GM19025 (cell line): ENCODE measurements at regions not wholly inside any gene's neighbourhood (a gene's known extent, or its start where the extent isn't known, plus 50 kb on each side); places are given as distances from the start of the nearest gene placed in this dataset.

Source experiments
- ATAC-seq: cut with Tn5 transposase; IDR thresholded peaks from one replicate; pipeline ENCODE4 v1.9.1; 2021; ENCODE audit warnings: mild to moderate bottlenecking, low read depth, moderate library complexity; ENCODE audit not compliant: unreplicated experiment

DNA sequence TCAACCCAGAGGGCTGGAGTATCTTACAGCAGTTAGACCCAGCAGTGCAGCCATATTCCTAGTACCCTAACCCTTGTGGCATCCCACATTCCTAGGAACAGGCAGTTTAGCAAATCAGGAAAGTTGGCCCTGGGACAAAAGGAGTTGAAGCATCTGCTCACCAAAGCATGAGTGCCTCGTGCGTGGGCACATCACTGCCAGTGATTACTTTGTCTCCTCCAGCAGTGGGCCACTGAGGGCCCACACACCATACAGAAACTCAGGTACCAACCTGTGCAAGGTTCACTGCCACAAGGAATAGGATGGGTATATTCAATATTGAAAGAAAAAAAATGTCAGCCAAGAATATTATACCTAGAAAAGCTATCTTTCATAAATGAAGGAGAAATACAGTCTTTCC is 227.5 kb upstream of the CNTN5 start:
- no peak for ATAC-seq

DNA sequence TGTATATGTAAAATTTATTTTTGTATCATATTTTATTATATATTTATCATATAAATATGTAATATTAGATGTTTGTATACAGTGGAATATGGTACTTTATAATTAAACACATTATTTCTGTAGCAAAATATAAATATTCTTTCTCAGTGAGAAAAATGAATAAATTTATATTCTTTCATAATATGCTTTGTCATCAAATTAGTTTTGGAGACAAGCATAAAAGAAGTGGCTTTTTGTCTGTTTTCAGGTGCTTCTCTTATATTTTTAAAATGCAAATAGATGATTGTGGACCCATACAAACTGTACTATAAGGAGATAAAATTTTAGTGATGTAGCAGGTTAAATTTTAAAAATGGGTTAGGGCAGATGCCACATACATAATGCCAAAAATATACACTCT is 222.4 kb upstream of the CNTN5 start:
- ATAC-seq = no peak

DNA sequence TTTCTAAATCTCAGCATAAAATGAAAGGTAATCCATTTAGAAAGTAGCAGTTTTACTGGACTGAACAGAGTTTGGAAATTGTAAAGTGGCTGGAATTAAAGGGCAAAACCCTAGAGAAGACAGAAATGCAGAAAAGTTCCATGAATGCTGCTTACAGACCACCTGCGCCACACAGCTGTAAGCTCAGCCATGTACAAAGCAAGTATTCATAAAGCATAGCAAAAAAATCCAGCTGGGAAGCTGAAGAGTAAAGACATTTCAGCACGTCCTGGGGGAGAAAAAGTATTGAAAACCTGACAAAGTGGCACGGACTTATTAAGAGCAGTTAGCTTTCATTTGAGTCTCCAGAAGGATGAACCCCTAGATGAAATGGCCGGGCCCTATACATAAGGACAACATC is 220.1 kb upstream of the CNTN5 start:
- ATAC-seq = no peak

DNA sequence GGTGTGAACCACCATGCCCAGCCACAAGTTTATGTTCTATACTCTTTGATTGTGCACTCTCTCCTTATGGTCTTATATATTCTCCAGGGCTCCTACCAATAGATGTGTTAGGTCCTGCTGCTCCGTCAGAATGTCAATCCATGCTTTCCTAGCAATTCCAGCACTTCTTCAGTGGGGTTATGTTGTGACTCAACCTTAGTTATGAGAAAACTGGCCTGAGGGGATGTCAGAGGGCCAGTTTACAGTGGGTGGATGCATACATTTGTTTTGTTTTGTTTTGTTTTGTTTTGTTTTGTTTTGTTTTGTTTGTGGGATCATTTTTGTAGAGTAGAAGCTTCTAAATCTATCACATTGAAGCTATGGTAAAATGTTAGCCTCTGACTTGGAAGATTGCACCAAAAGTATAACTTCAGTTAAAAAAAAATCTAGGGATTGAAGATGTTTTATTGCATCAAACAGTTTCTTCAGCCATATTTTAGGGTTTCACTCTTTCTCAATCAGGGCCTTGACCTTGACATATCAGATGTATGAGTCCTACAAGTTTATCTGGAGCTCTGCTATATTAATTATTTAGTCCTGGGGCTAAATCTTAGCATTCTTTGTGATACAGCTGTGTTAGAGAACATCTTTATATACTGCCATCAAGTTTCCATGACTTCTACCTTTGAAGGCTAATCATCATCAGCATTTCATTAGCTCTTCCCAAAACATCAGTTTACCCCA is 191.6 kb upstream of the CNTN5 start:
- ATAC-seq = no peak

DNA sequence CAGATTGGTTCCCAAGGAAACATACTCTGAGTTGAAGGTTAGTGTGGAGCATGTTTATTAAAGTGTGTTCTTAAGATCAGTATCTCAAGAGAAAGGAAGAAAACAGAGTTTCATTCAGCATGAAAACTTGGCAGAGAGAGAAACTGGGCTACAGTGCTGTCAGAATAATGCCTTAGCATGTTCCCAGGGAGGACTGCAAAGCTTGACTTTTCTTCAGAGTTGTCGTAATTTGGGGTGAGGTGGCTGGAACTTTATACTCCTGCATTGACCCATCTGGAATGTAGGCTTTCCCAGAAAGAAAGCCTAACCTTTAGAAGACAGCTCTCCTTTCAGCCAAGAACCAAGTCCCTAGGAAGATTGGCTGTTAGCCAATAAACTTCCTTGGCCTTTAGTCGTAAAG is 190.8 kb upstream of the CNTN5 start:
- no peak for ATAC-seq

DNA sequence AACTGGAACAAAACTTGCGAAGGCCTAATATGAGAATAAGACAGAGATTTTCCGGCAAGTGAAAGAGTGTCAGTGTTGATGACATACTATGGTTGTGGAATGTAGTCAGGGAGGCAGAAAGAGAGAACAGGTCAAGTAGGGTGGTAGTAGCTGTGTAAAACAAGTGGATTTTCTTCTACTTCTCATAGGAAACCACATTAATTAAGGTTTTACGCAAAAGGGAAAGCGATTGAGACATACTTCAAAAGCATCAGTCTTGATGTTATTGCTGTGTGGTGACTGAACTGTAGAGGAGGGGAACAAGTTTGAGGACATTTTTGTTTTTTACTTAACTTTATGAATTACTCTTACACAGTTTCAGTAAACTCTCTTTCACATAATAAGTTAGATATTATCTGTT is 186.0 kb upstream of the CNTN5 start:
- ATAC-seq = no peak

DNA sequence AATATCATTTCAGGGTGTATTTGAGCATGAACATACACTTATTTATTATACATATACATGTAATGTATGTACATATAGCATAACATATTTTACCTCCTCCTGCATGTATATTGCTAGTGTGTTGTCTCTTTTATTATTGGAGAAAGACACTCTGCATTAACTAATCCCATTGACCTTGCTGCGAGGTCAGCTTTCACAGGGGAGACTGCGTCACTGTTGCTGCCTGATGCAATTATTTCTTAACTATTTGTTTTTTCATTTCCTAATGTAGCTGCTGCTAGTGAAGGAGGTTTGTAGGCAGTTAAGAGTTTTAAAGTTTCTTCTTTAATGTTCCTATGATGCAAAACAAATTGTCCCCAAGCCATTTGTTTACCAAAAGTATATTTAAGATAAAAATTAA is 185.4 kb upstream of the CNTN5 start:
- no peak for ATAC-seq

DNA sequence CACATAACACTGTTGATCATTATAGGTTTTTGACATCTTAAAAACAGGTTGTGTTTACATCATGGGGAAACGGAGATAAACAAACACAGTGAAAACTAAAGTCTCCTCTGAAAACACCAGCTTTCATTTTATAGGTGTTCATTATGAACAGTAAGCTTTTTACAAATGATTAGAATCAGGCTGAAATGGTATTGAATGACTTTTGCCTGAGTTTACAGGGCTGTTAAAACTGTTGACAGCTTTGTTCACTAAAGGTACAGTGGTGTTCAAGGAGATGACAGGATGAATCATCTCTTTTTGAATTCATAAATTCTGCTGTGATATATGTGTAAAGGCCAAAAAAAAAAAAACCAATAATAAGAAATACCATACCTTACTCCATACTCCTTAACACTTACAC is 184.6 kb upstream of the CNTN5 start:
- no peak for ATAC-seq

DNA sequence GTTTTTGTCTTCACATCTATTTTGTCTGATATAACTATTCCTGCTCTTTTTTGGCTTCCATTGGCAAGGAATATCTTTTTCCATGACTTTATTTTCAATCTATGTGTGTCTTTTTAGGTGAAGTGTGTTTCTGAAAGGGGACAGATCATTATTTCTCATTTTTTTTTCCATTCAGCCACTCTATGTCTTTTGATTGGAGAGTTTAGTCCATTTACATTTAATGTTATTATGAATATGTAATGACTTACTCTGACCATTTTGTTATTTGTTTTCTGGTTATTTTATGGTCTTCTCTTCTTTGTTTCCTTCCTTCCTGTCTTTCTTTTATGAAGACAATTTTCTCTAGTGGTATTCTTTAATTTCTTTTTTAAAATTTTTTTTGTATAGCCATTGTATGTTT is 178.6 kb upstream of the CNTN5 start:
- no peak for ATAC-seq

DNA sequence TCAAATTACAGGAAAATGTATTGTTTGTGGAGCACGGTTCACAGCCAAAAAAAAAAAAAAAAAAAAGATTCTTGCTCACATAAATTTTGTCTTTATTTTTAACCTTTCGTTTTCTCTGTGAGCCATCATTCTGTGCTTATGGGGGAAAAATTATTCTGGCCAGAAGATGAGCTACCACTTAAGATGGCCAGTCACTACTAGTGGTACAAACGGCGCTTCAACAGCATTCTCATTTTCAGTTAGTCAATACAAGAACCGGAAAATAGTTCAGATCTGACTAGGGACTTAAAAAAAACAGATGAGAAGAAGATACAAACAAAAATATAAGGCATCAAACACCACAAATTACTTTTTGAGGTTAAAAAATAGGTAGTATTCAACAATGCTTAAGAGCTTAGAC is 158.6 kb upstream of the CNTN5 start:
- no peak for ATAC-seq

DNA sequence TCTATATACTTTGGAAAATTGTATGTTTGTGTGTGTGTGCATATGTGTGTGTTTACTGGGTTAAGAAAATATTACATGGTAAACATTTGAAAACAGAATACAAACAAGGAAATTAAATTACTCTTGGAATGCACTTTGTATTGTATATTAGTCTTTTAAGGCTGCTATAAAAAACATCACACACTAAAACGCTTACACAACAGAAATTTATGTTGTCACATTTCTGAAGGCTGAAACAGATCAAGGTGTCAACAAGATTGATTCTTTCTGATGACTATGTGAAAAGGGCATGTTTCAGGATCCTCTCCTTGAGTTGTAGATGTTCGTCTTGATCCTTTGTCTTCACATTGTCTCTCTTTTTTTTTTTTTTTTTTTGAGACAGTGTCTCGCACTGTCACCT is 149.1 kb upstream of the CNTN5 start:
- no peak for ATAC-seq

DNA sequence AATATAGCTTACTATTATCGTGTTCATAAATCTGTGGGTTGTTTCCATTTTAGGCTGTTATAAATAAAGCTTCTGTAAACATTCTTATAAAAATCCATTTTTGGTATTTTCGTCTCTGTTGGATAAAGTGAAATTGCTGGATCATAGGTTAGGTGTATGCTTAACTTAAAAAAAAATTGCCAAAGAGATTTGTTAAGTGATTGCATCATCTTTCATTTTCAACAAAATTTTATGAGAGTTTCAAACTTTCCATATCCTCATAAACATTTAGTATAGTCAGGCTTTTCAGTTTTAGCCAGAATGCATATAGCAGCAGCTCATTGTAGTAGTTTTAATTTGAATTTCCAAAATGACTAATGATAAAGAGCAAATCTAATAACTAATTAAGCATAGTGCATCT is 146.7 kb upstream of the CNTN5 start:
- ATAC-seq = no peak

DNA sequence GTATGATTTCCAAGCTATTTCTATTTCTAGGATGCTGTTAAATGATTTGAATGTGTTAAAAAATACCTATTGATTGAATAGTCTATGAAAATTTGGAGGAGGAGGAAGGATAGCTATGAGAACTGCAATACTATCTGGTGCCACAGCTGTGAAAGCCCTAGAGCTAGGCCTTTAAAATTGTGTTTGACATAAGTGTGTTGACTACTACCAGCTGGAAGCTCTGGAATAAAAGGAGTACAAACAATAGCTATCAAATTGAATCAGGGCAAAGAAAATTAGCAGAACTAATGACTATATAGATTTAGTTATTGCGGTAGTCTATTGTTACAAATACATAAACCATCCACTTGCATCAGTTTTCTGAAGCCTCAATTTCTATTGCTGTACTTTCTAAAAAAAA is 124.8 kb upstream of the CNTN5 start:
- ATAC-seq = no peak

DNA sequence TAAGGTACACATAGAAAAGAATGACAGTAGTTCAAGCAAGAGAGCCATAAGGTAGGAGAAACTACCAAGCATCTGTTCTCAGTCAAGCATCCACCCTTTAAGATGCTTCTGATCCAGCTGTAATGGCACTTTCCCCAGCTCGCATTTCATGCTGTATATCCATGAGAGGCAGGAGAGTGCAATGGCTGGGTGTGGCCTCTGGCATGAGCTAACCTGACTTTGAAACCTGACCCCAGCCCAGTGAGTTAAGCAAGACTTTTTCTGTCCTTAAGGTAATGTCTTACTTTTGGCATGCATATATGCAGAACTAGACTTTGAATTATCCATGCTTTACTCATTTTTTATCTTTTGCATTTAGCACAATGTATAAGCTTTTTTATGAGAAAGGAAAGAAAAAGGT is 79.8 kb upstream of the CNTN5 start:
- ATAC-seq = no peak

DNA sequence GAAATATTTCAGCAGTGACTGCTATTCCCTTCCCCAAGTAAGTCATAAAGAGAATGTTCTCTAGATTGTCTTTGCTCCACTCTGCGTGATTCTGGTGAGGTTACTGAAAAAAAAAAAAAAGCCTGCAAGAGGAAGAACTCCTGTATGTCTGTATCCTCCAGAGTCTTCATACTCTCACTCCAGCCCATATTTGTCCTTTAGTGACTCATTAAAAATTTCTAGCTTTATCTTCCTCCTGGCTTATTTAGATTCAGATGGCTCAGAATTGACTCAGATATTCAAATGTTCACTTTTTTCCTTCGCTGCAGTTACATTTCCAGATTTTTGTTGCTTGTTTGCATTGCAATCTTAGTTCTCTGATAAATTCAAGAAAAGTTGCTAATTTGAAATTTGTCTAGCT is 76.3 kb upstream of the CNTN5 start:
- no peak for ATAC-seq

DNA sequence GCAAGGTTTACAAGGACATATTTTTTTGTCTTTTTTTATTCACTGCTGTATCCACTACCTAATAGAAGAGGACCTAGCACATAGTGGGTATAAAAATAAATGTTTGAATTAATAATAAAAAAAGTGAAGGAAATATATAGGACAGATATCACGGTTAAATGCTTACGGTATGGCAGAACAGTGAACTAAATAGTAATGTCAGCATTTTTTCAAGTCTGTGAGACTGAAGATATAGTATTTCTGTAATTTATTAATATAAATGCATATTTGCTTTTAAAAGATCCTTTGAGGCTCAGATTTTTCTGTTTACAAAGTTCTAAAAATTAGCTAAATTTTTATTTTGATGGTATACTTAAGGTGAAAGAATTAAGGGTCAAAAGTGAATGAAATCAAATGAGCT is 68.6 kb upstream of the CNTN5 start:
- no peak for ATAC-seq

DNA sequence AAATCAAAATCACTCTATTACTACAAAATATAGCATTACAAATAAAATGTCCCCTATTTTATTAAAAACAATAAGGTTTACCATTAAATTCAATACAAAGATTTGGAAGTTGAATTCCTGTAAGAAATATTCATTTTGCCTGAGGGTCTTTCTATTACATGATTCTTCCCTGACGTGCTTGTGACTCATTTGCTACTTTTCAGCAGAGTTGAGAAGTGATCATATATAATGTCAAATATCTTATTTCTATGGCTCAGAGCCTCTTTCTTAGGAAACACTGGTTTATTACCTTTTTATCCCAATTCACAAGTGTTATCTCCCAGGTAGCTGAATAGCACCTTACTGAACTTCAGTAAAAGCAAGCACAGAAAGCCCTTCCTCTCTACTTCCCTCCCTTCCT is 65.2 kb upstream of the CNTN5 start:
- no peak for ATAC-seq

DNA sequence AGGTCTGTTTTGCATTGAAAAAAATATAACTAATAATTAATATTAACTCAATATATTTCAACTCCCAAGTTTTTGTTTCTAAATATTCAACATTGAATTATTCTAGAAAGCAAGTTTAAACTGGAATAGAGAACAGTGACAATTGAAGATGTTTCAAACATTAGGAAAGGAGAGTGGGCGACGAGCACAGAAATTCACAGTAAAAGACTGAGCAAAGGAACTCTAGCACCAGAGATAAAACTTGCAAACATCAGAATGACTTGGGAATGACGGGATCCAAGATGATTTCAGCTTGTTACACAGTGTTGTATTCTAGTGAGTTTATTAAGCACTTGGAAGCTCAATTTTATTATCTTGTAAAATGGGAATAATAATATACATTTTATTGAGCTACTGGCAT is 56.6 kb upstream of the CNTN5 start:
- no peak for ATAC-seq

DNA sequence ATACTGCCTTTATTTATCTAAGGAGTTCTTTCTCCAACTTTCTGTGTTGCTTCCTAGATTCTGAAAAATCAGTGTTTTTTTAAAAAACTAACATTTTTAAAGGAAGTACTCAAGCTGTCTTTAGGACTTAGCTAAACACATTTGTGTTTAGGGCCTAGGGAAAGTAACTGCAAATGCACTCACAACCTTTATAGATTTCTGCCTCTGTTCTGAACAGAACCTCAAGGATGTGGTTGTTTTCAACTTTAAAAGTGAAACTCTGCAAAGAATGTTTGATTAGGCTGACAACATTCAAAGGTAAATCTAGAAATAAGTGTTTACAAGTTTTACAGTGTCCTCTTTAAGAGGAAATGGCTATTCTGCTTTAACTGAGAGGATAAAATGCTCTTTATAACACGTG is 55.4 kb upstream of the CNTN5 start:
- ATAC-seq = no peak

DNA sequence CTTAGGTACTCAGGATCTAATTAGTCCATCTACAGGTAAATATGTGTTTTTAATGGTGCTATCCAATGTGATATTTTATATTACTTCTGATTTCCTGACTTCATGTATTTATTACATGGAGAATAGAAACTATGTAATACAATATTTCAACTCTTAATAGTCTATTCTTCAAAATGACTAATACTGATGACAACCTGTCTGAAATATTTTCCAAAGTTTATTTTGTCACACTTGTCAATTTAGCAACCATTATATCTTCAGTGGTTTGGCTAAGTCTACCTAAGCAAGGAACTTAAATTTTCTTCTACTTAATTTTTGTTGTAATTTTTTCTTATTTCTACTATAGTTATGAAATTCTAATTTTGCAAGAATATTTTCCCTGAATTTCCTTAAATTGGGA is 55.0 kb upstream of the CNTN5 start:
- ATAC-seq = no peak

DNA sequence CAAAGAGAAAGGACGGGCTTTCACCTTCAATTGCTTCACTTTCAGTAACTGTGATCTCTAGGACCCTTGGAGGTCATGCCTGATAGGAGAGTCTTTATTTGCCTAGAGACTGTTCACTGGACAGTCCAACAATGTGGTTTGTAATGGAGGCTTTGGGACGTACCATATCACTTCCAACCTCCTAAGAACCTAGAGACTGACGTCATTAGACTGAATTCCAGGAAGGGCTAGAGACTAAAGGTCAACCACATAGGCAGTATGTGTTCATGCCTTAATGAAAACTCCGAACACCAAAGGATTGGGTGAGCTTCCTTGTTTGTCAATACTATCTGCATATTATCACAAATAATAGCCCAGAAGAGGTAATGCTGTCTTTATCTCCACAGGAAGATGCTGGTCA is 53.7 kb upstream of the CNTN5 start:
- no peak for ATAC-seq
